ENCODE measurements at regions not wholly inside any gene's neighbourhood (a gene's known extent, or its start where the extent isn't known, plus 50 kb on each side); places are given as distances from the start of the nearest gene placed in this dataset.

- H2AFZ ChIP-seq = no peak overlapping the region
- no peaks in the 10 kb centered on the region for H4K20me1 ChIP-seq (ENCODE audit: insufficient read depth, poor library complexity, severe bottlenecking)
- H3K4me2 ChIP-seq = no peak overlapping the region
- 77% methylated on average over 5 of the region's 5 CpGs for WGBS (ENCODE audit: low lambda C conversion rate, missing lambda C conversion rate)
- TF ChIP-seq EZH2phosphoT487 (IDR thresholded peaks at IDR 0.05; ENCODE audit: low read depth, severe bottlenecking, unreplicated experiment) = no peak
- no peaks in the 10 kb centered on the region for H3K4me1 ChIP-seq (ENCODE audit: insufficient read depth)
- DNase-seq (ENCODE audit: low spot score) = no peak
- no peak overlapping the region for H3K4me3 ChIP-seq
- no peaks in the 10 kb centered on the region for H3K27me3 ChIP-seq
- no peaks in the 10 kb centered on the region for H3K9me2 ChIP-seq (replicated peaks; ENCODE audit: insufficient read depth)
- peaks cover 5% of the 10 kb centered on the region for H3K9me3 ChIP-seq (ENCODE audit: low read depth)
- no peak overlapping the region for H3K27ac ChIP-seq
- no peaks in the 10 kb centered on the region for H3K79me2 ChIP-seq
- H3K36me3 ChIP-seq (replicated peaks; ENCODE audit: insufficient read depth, low read depth) = no peaks in the 10 kb centered on the region
Observed at GRCh38 chr3:194237110-194237509, 101.2 kb downstream of the HES1 start.

GRCh38 chr3:194240766-194241165 is 104.8 kb downstream of the HES1 start:
- Histone ChIP-seq H3K27me3 (no peaks in the 10 kb centered on the region), H4K20me1 (ENCODE audit: insufficient read depth, poor library complexity, severe bottlenecking) (no peaks in the 10 kb centered on the region), H2AFZ (no peak overlapping the region), H3K36me3 (replicated peaks; ENCODE audit: insufficient read depth, low read depth) (no peaks in the 10 kb centered on the region), H3K4me1 (ENCODE audit: insufficient read depth) (no peaks in the 10 kb centered on the region), H3K79me2 (no peaks in the 10 kb centered on the region), H3K4me2 (no peak overlapping the region), H3K9me3 (ENCODE audit: low read depth) (peaks cover 5% of the 10 kb centered on the region), H3K4me3 (no peak overlapping the region), H3K27ac (no peak overlapping the region), H3K9me2 (replicated peaks; ENCODE audit: insufficient read depth) (no peaks in the 10 kb centered on the region)
- no peak for DNase-seq (ENCODE audit: low spot score)
- WGBS (ENCODE audit: low lambda C conversion rate, missing lambda C conversion rate) = 94% methylated on average over 7 of the region's 7 CpGs
- no peak for TF ChIP-seq CTCF (IDR thresholded peaks at IDR 0.05; ENCODE audit: poor library complexity)
- TF ChIP-seq EZH2phosphoT487 (IDR thresholded peaks at IDR 0.05; ENCODE audit: low read depth, severe bottlenecking, unreplicated experiment) = no peak
- TF ChIP-seq EZH2 (IDR thresholded peaks at IDR 0.05; ENCODE audit: borderline replicate concordance) = no peak

- Histone ChIP-seq H3K9me2 (replicated peaks; ENCODE audit: insufficient read depth) (no peaks in the 10 kb centered on the region), H3K27ac (peak overlapping the region; percentile 13), H3K36me3 (replicated peaks; ENCODE audit: insufficient read depth, low read depth) (no peaks in the 10 kb centered on the region), H3K27me3 (no peaks in the 10 kb centered on the region), H3K4me1 (ENCODE audit: insufficient read depth) (peaks cover 17% of the 10 kb centered on the region), H3K4me2 (no peak overlapping the region), H3K79me2 (no peaks in the 10 kb centered on the region), H3K9me3 (ENCODE audit: low read depth) (no peaks in the 10 kb centered on the region), H3K4me3 (no peak overlapping the region), H4K20me1 (ENCODE audit: insufficient read depth, poor library complexity, severe bottlenecking) (no peaks in the 10 kb centered on the region), H2AFZ (no peak overlapping the region)
- 87% methylated on average over 4 of the region's 4 CpGs for WGBS (ENCODE audit: low lambda C conversion rate, missing lambda C conversion rate)
- TF ChIP-seq EZH2phosphoT487 (IDR thresholded peaks at IDR 0.05; ENCODE audit: low read depth, severe bottlenecking, unreplicated experiment) (no peak), CTCF (IDR thresholded peaks at IDR 0.05; ENCODE audit: poor library complexity) (no peak), EZH2 (IDR thresholded peaks at IDR 0.05; ENCODE audit: borderline replicate concordance) (no peak)
- DNase-seq (ENCODE audit: low spot score) = no peak
Observed at GRCh38 chr3:194243172-194243837, 107.4 kb downstream of the HES1 start.

- Histone ChIP-seq H3K9me2 (replicated peaks; ENCODE audit: insufficient read depth) (no peaks in the 10 kb centered on the region), H3K4me2 (peak overlapping the region; percentile 48), H3K27me3 (no peaks in the 10 kb centered on the region), H3K27ac (peak overlapping the region; percentile 13), H3K9me3 (ENCODE audit: low read depth) (no peaks in the 10 kb centered on the region), H2AFZ (no peak overlapping the region), H3K79me2 (no peaks in the 10 kb centered on the region), H4K20me1 (ENCODE audit: insufficient read depth, poor library complexity, severe bottlenecking) (no peaks in the 10 kb centered on the region), H3K4me3 (no peak overlapping the region), H3K4me1 (ENCODE audit: insufficient read depth) (peaks cover 21% of the 10 kb centered on the region), H3K36me3 (replicated peaks; ENCODE audit: insufficient read depth, low read depth) (no peaks in the 10 kb centered on the region)
- TF ChIP-seq EZH2 (IDR thresholded peaks at IDR 0.05; ENCODE audit: borderline replicate concordance) = no peak
- WGBS (ENCODE audit: low lambda C conversion rate, missing lambda C conversion rate) = 61% methylated on average over 6 of the region's 6 CpGs
- no peak for DNase-seq (ENCODE audit: low spot score)
Observed at GRCh38 chr3:194244167-194244566, 107.0 kb downstream of the CPN2 start.
